IPS DF 4.7 (cell line): ENCODE measurements at regions not wholly inside any gene's neighbourhood (a gene's known extent, or its start where the extent isn't known, plus 50 kb on each side); places are given as distances from the start of the nearest gene placed in this dataset.

ENCODE experiments used
- DNase-seq: peaks from one replicate; pipeline ENCODE4 v3.0.0-alpha.2; 2013; ENCODE audit warnings: low spot score; ENCODE audit errors: extremely low read depth

- DNase-seq, result no peak
These were observed 122.5 kb downstream of the DICER1 start for GRCh38 chr14:95034788-95035187.

- no peak for DNase-seq
These were observed 123.4 kb downstream of the DICER1 start for GRCh38 chr14:95033682-95034632.

GRCh38 chr14:95033031-95033430 lies 124.3 kb downstream of the DICER1 start:
- no peak for DNase-seq

- no peak for DNase-seq
These were observed 130.4 kb downstream of the DICER1 start for GRCh38 chr14:95026851-95027463.

GRCh38 chr14:95025941-95026340 lies 131.4 kb downstream of the DICER1 start:
- DNase-seq, result no peak

GRCh38 chr14:95025218-95025617 lies 132.1 kb downstream of the DICER1 start:
- no peak for DNase-seq

GRCh38 chr14:95024380-95024779 lies 132.9 kb downstream of the DICER1 start:
- DNase-seq, result no peak

- no peak for DNase-seq
These were observed 133.4 kb downstream of the DICER1 start for GRCh38 chr14:95023886-95024285.

- no peak for DNase-seq
These were observed 134.2 kb downstream of the DICER1 start for GRCh38 chr14:95023115-95023514.

GRCh38 chr14:95021588-95021987 lies 135.7 kb downstream of the DICER1 start:
- DNase-seq, result no peak

GRCh38 chr14:95018821-95019220 lies 138.5 kb downstream of the DICER1 start:
- no peak for DNase-seq

GRCh38 chr14:95015046-95015445 lies 142.3 kb downstream of the DICER1 start:
- DNase-seq, result no peak

GRCh38 chr14:95014036-95014435 lies 143.3 kb downstream of the DICER1 start:
- DNase-seq, result no peak

- no peak for DNase-seq
These were observed 145.8 kb downstream of the DICER1 start for GRCh38 chr14:95011445-95012006.

GRCh38 chr14:95008445-95009217 lies 148.7 kb downstream of the DICER1 start:
- no peak for DNase-seq

- no peak for DNase-seq
These were observed 149.4 kb downstream of the DICER1 start for GRCh38 chr14:95007921-95008320.

GRCh38 chr14:95006479-95006878 lies 150.8 kb downstream of the DICER1 start:
- DNase-seq, result no peak

- no peak for DNase-seq
These were observed 151.3 kb downstream of the DICER1 start for GRCh38 chr14:95006051-95006450.

- no peak for DNase-seq
These were observed 154.0 kb downstream of the DICER1 start for GRCh38 chr14:95003099-95003960.

- DNase-seq, result peak; percentile 16
These were observed 158.6 kb downstream of the DICER1 start for GRCh38 chr14:94998685-94999084.

- no peak for DNase-seq
These were observed 159.2 kb downstream of the DICER1 start for GRCh38 chr14:94998110-94998509.
